WTC11 (cell line): ENCODE measurements at regions not wholly inside any gene's neighbourhood (a gene's known extent, or its start where the extent isn't known, plus 50 kb on each side); places are given as distances from the start of the nearest gene placed in this dataset.

Experiments
- CBFB ChIP-seq: sonication (generic); formaldehyde crosslinking; IDR thresholded peaks from 2 replicates; pipeline ENCODE4 v1.8.1; 2022; ENCODE audit warnings: mild to moderate bottlenecking, low read depth, missing genetic modification reagents
- CTCF ChIP-seq: fragments of 200-600 bp; IDR thresholded peaks from 2 replicates; pipeline ENCODE4 v1.8.0; 2022; ENCODE audit warnings: antibody characterized with exemption
- NR1H2 ChIP-seq: sonication (generic); formaldehyde crosslinking; IDR thresholded peaks from 2 replicates; pipeline ENCODE4 v1.9.0; 2021; ENCODE audit warnings: mild to moderate bottlenecking, moderate library complexity, missing genetic modification reagents
- SP1 ChIP-seq: sonication (generic); formaldehyde crosslinking; conservative IDR thresholded peaks from 2 replicates; pipeline ENCODE4 v1.8.1; 2022; ENCODE audit warnings: missing genetic modification reagents
- TEAD1 ChIP-seq: sonication (generic); formaldehyde crosslinking; IDR thresholded peaks from 2 replicates; pipeline ENCODE4 v1.8.0; 2022; ENCODE audit warnings: mild to moderate bottlenecking, missing genetic modification reagents
- ZNF263 ChIP-seq: sonication (generic); formaldehyde crosslinking; IDR thresholded peaks from 2 replicates; pipeline ENCODE4 v1.8.1; 2022; ENCODE audit warnings: low read depth, mild to moderate bottlenecking, moderate library complexity, missing genetic modification reagents

DNA sequence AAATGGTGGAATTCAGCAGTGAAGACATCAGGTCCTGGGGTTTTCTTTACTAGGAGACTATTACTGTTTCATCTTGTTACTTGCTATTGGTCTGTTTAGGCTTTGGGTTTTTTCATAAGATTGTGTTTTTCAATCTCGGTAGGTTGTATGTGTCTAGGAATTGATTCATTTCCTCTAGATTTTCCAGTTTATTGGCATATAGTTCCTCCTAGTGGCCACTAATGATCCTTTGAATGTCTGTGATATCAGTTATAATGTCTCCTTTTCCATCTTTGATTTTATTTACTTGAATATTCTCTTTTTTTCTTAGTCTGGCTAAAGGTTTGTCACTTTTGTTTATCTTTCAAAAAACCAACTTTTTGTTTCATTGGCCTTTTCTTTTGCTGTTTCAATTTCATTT lies 233.0 kb downstream of the RWDD3 start:
- TF ChIP-seq SP1 (CRISPR knock-in tag) (no peak), CTCF (no peak), TEAD1 (CRISPR knock-in tag) (no peak), CBFB (CRISPR knock-in tag) (no peak), NR1H2 (CRISPR knock-in tag) (no peak), ZNF263 (CRISPR knock-in tag) (no peak)
